Activated CD4-positive, alpha-beta memory T cell treated with anti-CD3 and anti-CD28 coated beads for 36 hours (primary cell): ENCODE measurements at regions not wholly inside any gene's neighbourhood (a gene's known extent, or its start where the extent isn't known, plus 50 kb on each side); places are given as distances from the start of the nearest gene placed in this dataset.

Experiments
- CTCF ChIA-PET: fragments of 350-600 bp; sonication (Branson Sonifier 250); formaldehyde crosslinking; loops from one replicate; lab custom pipeline; 2021; ENCODE audit warnings: antibody characterized with exemption, inconsistent platforms; lab: Charles Lee
- POLR2A ChIA-PET: fragments of 350-600 bp; sonication (Branson Sonifier 250); formaldehyde crosslinking; loops from one replicate; lab custom pipeline; 2021; ENCODE audit warnings: antibody characterized with exemption; lab: Charles Lee
- DNase-seq: peaks from one replicate; pipeline ENCODE4 v3.0.0-alpha.2; 2020
- H3K27ac Mint-ChIP-seq: one replicate; pipeline ENCODE4 v1.8.0; 2021; ENCODE audit warnings: mixed read lengths
- H3K27me3 Mint-ChIP-seq: one replicate; pipeline ENCODE4 v1.8.0; 2021; ENCODE audit warnings: mixed read lengths
- H3K36me3 Mint-ChIP-seq: one replicate; pipeline ENCODE4 v1.8.0; 2021; ENCODE audit warnings: mixed read lengths
- H3K4me1 Mint-ChIP-seq: one replicate; pipeline ENCODE4 v1.8.0; 2021; ENCODE audit warnings: low read depth, mixed read lengths
- H3K4me3 Mint-ChIP-seq: one replicate; pipeline ENCODE4 v1.8.0; 2021; ENCODE audit warnings: mild to moderate bottlenecking, mixed read lengths
- H3K9me3 Mint-ChIP-seq: one replicate; pipeline ENCODE4 v1.8.0; 2021; ENCODE audit warnings: mixed read lengths
- intact Hi-C: fragments of 100-400 bp; cut with micrococcal nuclease; formaldehyde crosslinking; loops from one replicate; pipeline ENCODE4 v1.15.1; 2023

DNA sequence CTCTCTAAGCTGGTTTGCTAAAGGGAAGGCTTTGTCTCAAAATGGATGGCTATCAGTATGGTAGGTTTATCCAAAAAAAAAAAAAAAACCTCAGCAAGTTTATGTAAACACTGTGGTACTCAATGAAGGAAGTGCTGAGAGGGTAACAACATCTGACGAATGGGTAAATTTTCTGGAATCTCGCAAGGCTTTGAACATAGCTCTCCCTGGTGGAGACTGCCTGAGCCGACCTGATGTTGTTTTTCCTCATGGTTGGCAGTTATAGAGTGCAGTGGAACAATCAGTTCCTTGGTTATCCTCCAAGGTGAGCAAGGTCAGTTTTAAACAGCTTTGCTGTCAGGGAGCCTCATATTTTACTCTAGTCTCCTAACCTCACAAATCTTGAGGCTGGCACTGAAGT lies 94.6 kb downstream of the ZPLD1 start:
- no peaks in the 10 kb centered on the region for H3K36me3 Mint-ChIP-seq
- ChIA-PET CTCF (interaction anchor here (3.8 kb wide), 1 partner anchor 300 kb away, joined by 24 read pairs; no protein-coding TSS in a partner anchor), POLR2A (no interaction called here)
- H3K9me3 Mint-ChIP-seq = no peaks in the 10 kb centered on the region
- peaks cover 2% of the 10 kb centered on the region for H3K27me3 Mint-ChIP-seq
- peaks cover 3% of the 10 kb centered on the region for H3K4me1 Mint-ChIP-seq
- H3K27ac Mint-ChIP-seq = no peak overlapping the region
- no peak overlapping the region for H3K4me3 Mint-ChIP-seq
- no peak for DNase-seq
- intact Hi-C loops = no loop called here

DNA sequence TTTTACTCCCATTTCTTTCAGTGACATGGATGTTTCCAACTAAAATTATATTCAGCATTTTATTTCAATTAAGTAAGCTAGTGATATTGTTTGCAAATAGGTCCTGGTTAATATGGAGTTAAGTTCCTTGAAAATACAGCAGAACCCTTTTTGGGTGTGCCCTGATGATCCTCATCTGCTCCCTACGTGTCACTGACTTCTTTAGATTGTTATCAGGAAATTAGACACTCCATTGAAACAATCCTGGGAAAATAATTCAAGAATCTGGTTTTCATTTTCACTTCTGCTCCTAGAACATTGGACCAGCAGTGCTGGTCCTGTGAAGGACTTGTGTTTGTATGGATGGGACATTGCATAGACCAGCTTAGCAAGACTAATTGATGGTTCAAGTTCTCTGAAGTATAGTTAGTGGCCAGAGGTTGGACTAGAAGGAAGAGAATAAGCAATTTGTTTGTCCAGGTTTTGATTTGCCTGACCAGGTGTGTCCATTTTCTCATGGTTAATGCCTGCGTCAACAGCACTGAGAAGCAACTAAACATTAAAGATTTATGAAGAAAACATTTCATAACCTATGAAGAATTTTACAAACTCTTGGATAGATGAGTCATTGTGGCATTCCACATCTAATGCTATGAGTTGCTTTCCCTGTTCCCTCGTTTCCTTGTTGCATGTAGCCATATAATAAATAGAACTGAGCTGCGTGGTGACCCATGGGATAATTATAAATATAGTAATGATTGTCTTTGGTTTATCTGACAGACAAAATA lies 95.8 kb downstream of the ZPLD1 start:
- no peaks in the 10 kb centered on the region for H3K36me3 Mint-ChIP-seq
- CTCF ChIA-PET = interaction anchor here (3.8 kb wide), 1 partner anchor 301 kb away, joined by 24 read pairs; no protein-coding TSS in a partner anchor
- POLR2A ChIA-PET = no interaction called here
- peaks cover 2% of the 10 kb centered on the region for H3K27me3 Mint-ChIP-seq
- H3K4me1 Mint-ChIP-seq = peaks cover 3% of the 10 kb centered on the region
- H3K27ac Mint-ChIP-seq = no peak overlapping the region
- intact Hi-C loops = no loop called here
- no peaks in the 10 kb centered on the region for H3K9me3 Mint-ChIP-seq
- H3K4me3 Mint-ChIP-seq = no peak overlapping the region
- DNase-seq = no peak

DNA sequence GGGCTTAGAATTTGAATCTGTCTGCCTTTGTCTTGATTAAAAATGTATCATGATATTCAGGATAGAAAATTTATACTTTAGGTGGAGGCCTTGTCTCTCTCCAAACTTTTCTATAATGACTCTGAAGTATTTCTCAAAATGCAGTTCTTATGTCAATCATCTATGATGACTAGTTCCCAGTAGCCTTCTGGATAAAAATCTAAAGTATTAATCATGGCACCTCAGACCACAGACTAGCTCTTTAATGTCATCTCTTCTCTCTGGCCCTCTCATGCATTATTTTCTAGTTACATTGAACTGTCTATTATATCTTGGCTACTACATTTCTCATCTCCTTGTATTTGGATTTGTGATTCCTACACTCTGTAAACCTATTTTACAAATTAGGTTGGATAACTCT lies 96.9 kb downstream of the ZPLD1 start:
- intact Hi-C loops = no loop called here
- CTCF ChIA-PET = no interaction called here
- peaks cover 3% of the 10 kb centered on the region for H3K4me1 Mint-ChIP-seq

DNA sequence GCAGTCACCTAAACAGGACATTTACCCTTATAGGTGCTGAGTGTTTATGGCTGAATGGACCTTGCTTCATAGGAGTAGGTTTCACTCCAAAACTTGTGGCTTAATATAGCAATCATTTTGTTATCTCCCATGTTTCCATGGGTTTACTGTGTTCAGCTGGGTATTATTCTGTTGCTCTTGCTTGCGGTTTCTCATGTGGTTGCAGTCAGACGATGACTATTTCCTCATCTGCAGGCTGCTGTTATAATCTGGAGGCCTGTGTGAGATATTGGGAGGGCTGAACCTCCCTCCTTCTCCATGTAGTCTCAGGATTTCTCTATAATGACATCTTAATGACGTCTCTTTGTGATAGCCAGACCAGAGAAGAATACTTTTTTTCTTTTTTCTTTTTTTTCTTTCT lies 98.1 kb downstream of the ZPLD1 start:
- Mint-ChIP-seq H3K27ac (no peak overlapping the region), H3K4me1 (peaks cover 3% of the 10 kb centered on the region), H3K9me3 (no peaks in the 10 kb centered on the region), H3K27me3 (peaks cover 2% of the 10 kb centered on the region), H3K36me3 (no peaks in the 10 kb centered on the region), H3K4me3 (no peak overlapping the region)
- POLR2A ChIA-PET = no interaction called here
- intact Hi-C loops = no loop called here
- DNase-seq = no peak
- CTCF ChIA-PET = no interaction called here

More for the DNA sequence above, 96.9 kb downstream of the ZPLD1 start:
- DNase-seq = no peak
- Mint-ChIP-seq H3K36me3 (no peaks in the 10 kb centered on the region), H3K27ac (no peak overlapping the region), H3K9me3 (no peaks in the 10 kb centered on the region), H3K4me3 (no peak overlapping the region), H3K27me3 (peaks cover 2% of the 10 kb centered on the region)
- POLR2A ChIA-PET = no interaction called here

DNA sequence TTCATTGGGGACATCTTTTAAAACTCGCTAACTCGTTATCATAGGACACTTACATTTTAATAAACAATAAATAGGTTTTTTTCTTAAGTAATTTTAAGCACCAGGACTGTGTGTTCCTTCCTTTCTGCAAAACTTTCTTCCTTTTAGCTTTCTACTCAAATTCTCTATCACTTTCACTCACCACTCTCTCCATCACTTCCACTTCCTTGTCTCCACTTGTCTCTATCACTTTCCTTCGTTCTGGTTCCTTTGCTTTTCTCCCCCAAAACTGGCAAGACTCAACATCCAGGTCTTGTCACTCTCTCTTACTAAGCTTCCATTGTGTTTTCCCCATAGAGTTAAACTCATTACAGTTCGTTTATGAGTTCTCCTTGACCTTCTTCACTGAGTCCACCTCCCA lies 99.0 kb downstream of the ZPLD1 start:
- H3K4me1 Mint-ChIP-seq = peaks cover 3% of the 10 kb centered on the region
- H3K9me3 Mint-ChIP-seq = no peaks in the 10 kb centered on the region
- intact Hi-C loops = no loop called here
- no peak for DNase-seq
- CTCF ChIA-PET = interaction anchor here (8.1 kb wide), 1 partner anchor 304 kb away, joined by 171 read pairs; no protein-coding TSS in a partner anchor
- H3K36me3 Mint-ChIP-seq = no peaks in the 10 kb centered on the region
- POLR2A ChIA-PET = no interaction called here
- no peak overlapping the region for H3K4me3 Mint-ChIP-seq
- H3K27ac Mint-ChIP-seq = no peak overlapping the region
- peaks cover 5% of the 10 kb centered on the region for H3K27me3 Mint-ChIP-seq

DNA sequence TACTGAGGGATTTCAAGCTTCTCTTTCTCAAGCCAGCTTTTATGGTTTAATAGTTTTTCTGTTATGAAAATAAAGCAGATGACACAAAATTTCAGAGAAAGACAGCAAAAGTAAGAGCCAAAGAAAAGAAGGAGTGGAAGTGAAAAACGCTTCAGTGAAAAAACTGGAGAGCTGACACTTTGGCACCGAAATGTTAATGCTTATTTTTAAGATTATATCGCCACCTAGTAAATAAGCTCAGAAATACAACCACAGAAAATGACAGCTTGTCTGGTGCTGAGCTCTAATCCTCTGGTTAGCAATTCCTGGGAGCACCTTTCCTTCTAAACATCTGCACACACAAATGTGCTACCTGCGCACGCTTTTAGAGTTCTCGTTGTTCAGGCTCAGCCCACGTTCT lies 101.6 kb downstream of the ZPLD1 start:
- Mint-ChIP-seq H3K4me1 (peaks cover 3% of the 10 kb centered on the region), H3K27me3 (peaks cover 3% of the 10 kb centered on the region), H3K4me3 (no peak overlapping the region), H3K36me3 (no peaks in the 10 kb centered on the region), H3K9me3 (no peaks in the 10 kb centered on the region), H3K27ac (no peak overlapping the region)
- ChIA-PET CTCF (interaction anchor here (1.0 to 8.1 kb wide), 12 partner anchors 8 to 736 kb away, joined by 3 to 171 read pairs (median 6); no protein-coding TSS in a partner anchor), POLR2A (no interaction called here)
- DNase-seq = no peak
- intact Hi-C loops = loop anchor here (1.0 to 2.0 kb wide), 3 partner anchors 307 to 842 kb away; no protein-coding TSS in a partner anchor

DNA sequence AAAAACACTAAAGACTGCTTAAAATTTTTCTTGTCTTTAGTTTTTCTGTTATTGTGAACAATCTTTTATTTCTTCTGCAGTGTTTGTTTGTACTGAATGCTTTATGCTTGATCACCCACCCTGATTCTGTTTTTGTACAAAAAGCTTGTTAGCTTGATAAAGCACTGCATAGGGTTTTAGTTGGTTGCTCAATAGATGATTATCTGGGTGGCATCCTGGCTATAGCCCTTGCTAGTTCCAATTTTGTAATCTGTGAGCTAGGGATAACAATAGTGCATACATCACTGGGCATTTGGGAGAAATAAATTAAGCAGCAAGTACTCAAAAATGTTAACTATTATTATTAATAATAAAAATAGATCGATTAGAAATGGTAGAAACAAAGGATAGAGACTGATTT lies 102.3 kb downstream of the ZPLD1 start:
- H3K4me1 Mint-ChIP-seq = peaks cover 3% of the 10 kb centered on the region
- intact Hi-C loops = loop anchor here (2.0 kb wide), 2 partner anchors 728 to 842 kb away; no protein-coding TSS in a partner anchor
- peaks cover 3% of the 10 kb centered on the region for H3K27me3 Mint-ChIP-seq
- H3K27ac Mint-ChIP-seq = no peak overlapping the region
- H3K4me3 Mint-ChIP-seq = no peak overlapping the region
- DNase-seq = no peak
- POLR2A ChIA-PET = no interaction called here
- CTCF ChIA-PET = interaction anchor here (1.0 to 8.1 kb wide), 11 partner anchors 9 to 737 kb away, joined by 3 to 171 read pairs (median 6); no protein-coding TSS in a partner anchor
- no peaks in the 10 kb centered on the region for H3K36me3 Mint-ChIP-seq
- no peaks in the 10 kb centered on the region for H3K9me3 Mint-ChIP-seq

DNA sequence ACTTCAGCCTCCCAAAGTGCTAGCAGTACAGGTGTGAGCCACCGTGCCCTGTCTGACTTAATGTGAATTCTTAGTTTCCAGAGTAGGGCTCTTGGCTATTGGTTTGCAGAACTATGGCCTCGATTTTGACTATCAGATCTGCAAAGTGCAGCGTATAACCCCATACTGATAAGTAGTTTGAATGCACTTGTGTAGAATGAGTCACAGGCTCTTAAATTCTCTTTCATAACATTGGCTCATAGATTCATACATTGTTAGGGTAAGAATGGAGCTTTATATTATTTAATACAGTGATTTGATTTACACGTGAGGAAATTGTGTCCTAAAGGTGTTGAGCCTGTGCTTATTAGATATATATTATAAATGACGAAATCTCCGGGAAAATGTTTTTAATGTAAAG lies 109.9 kb downstream of the ZPLD1 start:
- Mint-ChIP-seq H3K4me3 (no peak overlapping the region), H3K36me3 (no peaks in the 10 kb centered on the region), H3K27me3 (no peaks in the 10 kb centered on the region), H3K9me3 (no peaks in the 10 kb centered on the region), H3K4me1 (no peaks in the 10 kb centered on the region), H3K27ac (no peak overlapping the region)
- intact Hi-C loops = no loop called here
- no peak for DNase-seq
- CTCF ChIA-PET = interaction anchor here (0.9 kb wide), 1 partner anchor 316 kb away, joined by 4 read pairs; no protein-coding TSS in a partner anchor
- POLR2A ChIA-PET = no interaction called here

DNA sequence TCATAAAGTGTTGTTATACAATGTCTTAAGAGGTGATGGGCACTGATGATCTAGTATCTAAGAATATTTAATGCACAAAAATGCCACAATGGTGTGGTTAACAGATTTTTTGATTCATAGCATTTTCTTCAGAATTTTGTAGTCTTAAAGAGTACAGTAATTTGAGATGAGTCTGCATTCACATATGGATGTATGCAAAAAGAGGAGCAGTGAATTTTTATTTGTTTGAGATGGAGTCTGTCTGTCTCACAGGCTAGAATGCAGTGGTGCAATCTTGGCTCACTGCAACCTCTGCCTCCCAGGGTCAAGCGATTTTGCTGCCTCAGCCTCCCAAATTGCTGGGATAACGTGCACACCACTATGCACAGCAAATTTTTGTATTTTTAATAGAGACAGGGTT lies 110.5 kb downstream of the ZPLD1 start:
- H3K4me1 Mint-ChIP-seq = no peaks in the 10 kb centered on the region
- H3K4me3 Mint-ChIP-seq = no peak overlapping the region
- no peak overlapping the region for H3K27ac Mint-ChIP-seq
- CTCF ChIA-PET = interaction anchor here (0.9 kb wide), 1 partner anchor 316 kb away, joined by 4 read pairs; no protein-coding TSS in a partner anchor
- POLR2A ChIA-PET = no interaction called here
- H3K27me3 Mint-ChIP-seq = no peaks in the 10 kb centered on the region
- intact Hi-C loops = no loop called here
- no peaks in the 10 kb centered on the region for H3K36me3 Mint-ChIP-seq
- no peak for DNase-seq
- no peaks in the 10 kb centered on the region for H3K9me3 Mint-ChIP-seq

DNA sequence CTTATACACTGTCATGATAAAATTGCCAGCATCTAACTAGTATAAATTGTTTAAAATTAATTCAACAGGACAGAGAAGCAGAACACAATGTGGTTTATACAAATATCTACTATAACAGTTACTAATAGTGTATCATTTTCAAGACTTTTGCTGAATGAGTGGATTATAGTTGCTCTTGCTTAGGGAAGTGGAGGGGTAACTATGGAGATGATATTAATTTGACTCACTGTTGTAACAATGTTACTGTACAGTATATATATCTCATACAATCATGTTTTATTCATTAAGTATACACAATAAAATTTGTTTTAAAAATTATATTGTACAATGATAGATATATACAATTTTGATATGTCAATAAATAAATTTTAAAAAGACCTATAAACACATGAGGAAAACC lies 119.1 kb downstream of the ZPLD1 start:
- Mint-ChIP-seq H3K9me3 (no peaks in the 10 kb centered on the region), H3K27ac (no peak overlapping the region), H3K4me1 (no peaks in the 10 kb centered on the region), H3K4me3 (no peak overlapping the region), H3K36me3 (no peaks in the 10 kb centered on the region), H3K27me3 (peaks cover 2% of the 10 kb centered on the region)
- ChIA-PET CTCF (no interaction called here), POLR2A (no interaction called here)
- intact Hi-C loops = no loop called here
- no peak for DNase-seq

DNA sequence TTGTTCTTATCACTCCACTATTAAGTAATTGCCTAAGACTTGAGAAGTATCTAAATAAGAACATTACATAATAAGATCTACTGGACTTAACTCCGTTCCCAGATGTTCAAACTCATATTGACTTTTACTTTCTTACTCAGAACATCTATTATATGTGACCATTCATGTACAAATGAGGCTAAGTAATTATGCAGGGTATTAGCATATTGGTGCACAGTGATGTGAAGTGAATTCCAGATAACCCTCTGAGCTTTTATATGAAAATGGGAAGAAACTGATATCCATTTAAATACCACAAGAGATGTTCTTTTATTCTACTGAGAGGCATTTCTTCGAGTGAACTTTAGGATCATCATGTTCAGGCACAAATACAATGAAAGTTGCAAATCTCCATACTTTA lies 135.7 kb downstream of the ZPLD1 start:
- Mint-ChIP-seq H3K36me3 (no peaks in the 10 kb centered on the region), H3K27me3 (peaks cover 3% of the 10 kb centered on the region), H3K4me1 (no peaks in the 10 kb centered on the region), H3K9me3 (peaks cover under 1% of the 10 kb centered on the region), H3K4me3 (no peak overlapping the region), H3K27ac (no peak overlapping the region)
- DNase-seq = no peak
- POLR2A ChIA-PET = no interaction called here
- intact Hi-C loops = no loop called here
- CTCF ChIA-PET = no interaction called here

DNA sequence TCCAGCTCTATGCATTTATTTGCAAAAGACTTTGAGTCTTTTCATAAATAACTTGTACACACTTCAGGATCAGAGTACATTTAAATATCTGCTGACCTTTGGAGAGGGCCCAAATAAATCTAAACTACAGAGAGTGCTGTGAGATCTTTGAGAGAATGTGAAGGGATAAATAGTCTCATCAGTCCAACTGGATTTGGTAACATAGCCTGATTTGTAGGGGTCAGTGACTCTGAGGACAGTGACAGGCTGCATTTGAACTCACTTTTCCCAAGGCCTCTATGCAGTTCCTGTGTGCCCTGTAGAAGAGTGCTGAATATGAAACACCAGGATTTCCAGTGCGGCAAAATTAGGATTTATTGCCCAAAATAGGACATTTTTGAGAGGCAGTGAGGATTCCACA lies 136.2 kb downstream of the ZPLD1 start:
- Mint-ChIP-seq H3K36me3 (no peaks in the 10 kb centered on the region), H3K27ac (no peak overlapping the region), H3K9me3 (no peaks in the 10 kb centered on the region), H3K27me3 (peaks cover 3% of the 10 kb centered on the region), H3K4me3 (no peak overlapping the region), H3K4me1 (no peaks in the 10 kb centered on the region)
- no peak for DNase-seq
- POLR2A ChIA-PET = no interaction called here
- CTCF ChIA-PET = no interaction called here
- intact Hi-C loops = no loop called here
